ENCODE measurements at regions not wholly inside any gene's neighbourhood (a gene's known extent, or its start where the extent isn't known, plus 50 kb on each side); places are given as distances from the start of the nearest gene placed in this dataset.

DNA sequence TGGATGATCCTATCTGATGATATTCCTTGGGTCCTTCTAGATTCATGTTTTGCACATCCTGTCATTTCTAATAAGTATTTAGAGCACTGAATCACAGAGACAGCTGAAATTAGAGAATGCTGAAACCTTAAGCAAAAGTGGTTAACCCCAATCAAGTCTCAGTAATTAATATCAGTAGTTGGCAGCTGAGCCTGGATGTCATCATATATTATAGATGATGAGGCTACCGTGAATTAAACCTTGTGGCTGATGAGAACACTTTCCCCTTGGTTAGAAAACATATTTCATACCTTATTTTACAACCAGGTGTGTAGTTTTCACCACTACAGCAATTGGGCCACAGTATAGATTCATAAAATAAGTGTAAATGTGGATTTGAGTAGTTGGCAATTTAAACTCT is 499.0 kb downstream of the PDGFC start:
- TF ChIP-seq, protein P1, sequence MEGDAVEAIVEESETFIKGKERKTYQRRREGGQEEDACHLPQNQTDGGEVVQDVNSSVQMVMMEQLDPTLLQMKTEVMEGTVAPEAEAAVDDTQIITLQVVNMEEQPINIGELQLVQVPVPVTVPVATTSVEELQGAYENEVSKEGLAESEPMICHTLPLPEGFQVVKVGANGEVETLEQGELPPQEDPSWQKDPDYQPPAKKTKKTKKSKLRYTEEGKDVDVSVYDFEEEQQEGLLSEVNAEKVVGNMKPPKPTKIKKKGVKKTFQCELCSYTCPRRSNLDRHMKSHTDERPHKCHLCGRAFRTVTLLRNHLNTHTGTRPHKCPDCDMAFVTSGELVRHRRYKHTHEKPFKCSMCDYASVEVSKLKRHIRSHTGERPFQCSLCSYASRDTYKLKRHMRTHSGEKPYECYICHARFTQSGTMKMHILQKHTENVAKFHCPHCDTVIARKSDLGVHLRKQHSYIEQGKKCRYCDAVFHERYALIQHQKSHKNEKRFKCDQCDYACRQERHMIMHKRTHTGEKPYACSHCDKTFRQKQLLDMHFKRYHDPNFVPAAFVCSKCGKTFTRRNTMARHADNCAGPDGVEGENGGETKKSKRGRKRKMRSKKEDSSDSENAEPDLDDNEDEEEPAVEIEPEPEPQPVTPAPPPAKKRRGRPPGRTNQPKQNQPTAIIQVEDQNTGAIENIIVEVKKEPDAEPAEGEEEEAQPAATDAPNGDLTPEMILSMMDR (conservative IDR thresholded peaks at IDR 0.05), result no peak
- no peak overlapping the region for H3K27ac ChIP-seq

DNA sequence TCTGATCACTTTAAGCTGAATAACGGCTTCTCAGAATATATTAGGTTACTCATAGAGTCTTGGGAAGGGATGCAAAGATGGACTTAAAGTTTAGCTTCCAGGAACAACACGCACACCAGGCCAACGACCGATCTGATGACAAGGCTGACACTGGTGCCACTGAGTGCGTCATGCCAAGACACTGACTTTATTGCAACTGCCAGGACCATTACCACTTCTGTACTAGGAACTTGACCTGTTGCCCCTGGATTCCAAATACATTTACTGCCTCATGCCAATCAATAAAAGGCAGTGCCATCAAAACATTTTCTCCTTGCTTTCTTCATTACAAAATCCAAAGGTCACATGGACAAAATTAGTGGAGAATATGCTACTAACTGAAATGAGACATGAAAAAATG is 505.9 kb upstream of the CTSO start:
- TF ChIP-seq, protein P1 (conservative IDR thresholded peaks at IDR 0.05), result no peak
- H3K27ac ChIP-seq, result no peak overlapping the region

DNA sequence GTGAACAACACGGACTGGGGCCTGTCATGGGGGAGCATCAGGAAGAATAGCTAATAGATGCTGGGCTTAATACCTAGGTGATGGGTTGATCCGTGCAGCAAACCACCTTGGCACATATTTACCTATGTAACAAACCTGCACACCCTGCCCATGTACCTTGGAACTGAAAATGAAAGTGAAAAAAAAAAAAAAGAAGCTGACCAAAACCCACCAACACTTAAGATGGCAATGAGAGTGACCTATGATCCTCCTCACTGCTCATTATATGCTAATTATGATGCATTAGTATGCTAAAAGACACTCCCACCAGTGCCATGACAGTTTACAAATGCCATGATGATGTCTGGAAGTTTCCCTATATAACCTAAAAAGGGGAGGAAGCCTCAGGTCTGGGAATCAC is 503.2 kb upstream of the CTSO start:
- H3K27ac ChIP-seq, result no peak overlapping the region
- TF ChIP-seq, protein P1 (conservative IDR thresholded peaks at IDR 0.05), result no peak

DNA sequence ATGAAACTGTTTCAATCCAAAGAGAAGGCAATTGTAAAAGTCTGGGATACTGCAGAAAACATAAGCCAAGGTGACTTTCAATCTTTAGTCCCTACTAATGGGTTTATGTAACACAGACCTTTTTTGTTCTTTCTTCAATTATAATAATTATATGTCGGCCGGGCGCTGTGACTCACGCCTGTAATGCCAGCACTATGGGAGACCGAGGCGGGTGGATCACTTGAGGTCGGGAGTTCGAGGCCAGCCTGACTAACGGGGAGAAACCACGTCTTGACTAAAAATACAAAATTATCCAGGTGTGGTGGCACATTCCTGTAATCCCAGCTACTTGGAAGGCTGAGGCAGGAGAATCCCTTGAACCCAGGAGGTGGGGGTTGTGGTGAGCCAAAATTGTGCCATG is 489.8 kb upstream of the CTSO start:
- TF ChIP-seq, protein P1 (conservative IDR thresholded peaks at IDR 0.05), result no peak
- no peak overlapping the region for H3K27ac ChIP-seq

DNA sequence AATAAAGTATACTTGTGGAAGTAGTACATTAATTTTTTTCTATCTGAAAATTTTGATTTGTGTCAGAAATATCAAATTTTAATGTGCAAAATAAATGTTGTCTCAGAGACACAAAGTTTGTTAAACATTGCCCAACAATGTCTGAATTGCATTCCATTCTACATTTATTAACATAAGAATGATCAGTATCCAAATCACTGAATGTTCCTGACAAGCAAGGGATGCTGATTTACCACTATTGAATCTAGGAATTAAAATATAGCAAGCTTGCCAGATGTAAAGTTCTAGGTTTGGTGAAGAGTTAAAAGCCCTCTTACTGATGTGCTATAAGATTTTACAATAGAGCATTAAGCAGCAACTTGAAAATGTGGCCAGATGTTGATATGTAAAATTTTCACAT is 489.2 kb upstream of the CTSO start:
- TF ChIP-seq, protein P1 (conservative IDR thresholded peaks at IDR 0.05), result no peak

GRCh38 chr4:156439576-156440200 is 486.0 kb upstream of the CTSO start:
- TF ChIP-seq, protein P1 (conservative IDR thresholded peaks at IDR 0.05), result no peak
- no peak overlapping the region for H3K27ac ChIP-seq

More for the DNA sequence above, 489.2 kb upstream of the CTSO start:
- H3K27ac ChIP-seq, result no peak overlapping the region

DNA sequence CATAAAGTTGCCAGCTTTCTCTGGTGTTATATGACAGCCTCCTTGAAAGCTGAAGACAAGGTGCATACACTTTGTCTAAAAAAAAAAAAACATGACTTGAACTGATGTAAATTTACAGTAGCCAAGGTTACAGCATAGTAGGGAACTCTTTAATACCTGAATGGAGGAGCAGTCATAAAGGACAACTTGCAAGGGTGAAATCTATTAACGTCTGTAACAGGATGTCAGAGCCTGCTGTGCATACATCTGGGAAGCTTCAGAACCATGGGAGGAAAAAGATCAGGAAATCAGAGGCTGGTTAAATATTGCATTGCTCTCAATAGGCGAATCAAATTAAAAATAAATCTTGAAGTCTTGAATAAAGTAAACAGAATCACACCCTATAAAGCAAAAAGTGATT is 484.0 kb upstream of the CTSO start:
- H3K27ac ChIP-seq, result no peak overlapping the region
- TF ChIP-seq, protein P1 (conservative IDR thresholded peaks at IDR 0.05), result no peak
